Posterior vena cava (tissue), 2 donors: ENCODE measurements at regions not wholly inside any gene's neighbourhood (a gene's known extent, or its start where the extent isn't known, plus 50 kb on each side); places are given as distances from the start of the nearest gene placed in this dataset.
"Not testable (repeated sequence)": the region's sequence is repeated elsewhere in the genome, so short reads cannot be mapped to it uniquely, and the experiment has no call there.

Source experiments
- DNase-seq: peaks from one replicate; pipeline ENCODE4 v3.0.0-alpha.2; 2020; ENCODE audit warnings: low spot score
- intact Hi-C, 2 donors: fragments of 100-400 bp; cut with DNase I; formaldehyde crosslinking; loops; one replicate each; pipeline versions ENCODE4 v1.14.1 to v1.14.2; 2022 to 2023
- donor health status: DM: yes; HTN: yes; CAD: no.
- donor health status: DM: yes; HTN: yes; CAD: no.

GRCh38 chr13:70755456-70755855 lies 647.2 kb upstream of the KLHL1 start:
- intact Hi-C loops, result no loop called here
- no peak for DNase-seq

DNA sequence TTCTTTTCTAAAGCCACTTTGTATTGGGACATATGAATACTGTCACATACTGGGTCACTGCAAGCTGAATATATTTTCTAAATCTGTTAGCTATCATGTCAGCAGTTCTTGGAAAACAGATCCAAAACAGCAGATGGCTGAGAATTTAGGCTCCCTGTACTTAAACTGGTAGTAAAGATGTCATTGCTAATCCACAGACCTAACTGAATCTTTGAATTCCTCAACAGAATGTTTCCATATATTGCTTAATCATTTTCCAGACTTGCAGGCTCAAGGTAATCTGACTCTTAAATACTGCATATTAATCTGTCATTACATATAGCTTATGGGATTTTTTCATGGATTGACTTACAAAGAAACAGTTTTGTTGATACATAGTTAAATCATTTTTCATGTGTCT lies 639.0 kb upstream of the KLHL1 start:
- intact Hi-C loops, result no loop called here
- no peak for DNase-seq

DNA sequence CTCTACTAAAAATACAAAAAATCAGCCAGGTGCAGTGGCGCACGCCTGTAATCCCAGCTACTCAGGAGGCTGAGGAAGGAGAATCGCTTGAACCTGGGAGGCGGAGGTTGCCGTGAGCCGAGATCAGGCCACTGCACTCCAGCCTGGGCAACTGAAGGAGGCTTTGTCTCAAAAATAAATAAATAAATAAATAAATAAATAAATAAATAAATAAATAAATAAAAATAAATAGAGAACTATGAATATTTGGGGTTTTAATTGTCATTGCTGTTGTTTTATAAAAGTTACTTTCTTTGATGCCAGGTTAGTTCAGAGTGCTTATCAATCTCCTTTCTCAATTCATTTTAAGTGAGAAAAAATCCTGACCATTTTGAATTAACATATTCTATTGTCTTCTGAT lies 638.2 kb upstream of the KLHL1 start:
- DNase-seq, intact Hi-C loops: not testable (repeated sequence)

DNA sequence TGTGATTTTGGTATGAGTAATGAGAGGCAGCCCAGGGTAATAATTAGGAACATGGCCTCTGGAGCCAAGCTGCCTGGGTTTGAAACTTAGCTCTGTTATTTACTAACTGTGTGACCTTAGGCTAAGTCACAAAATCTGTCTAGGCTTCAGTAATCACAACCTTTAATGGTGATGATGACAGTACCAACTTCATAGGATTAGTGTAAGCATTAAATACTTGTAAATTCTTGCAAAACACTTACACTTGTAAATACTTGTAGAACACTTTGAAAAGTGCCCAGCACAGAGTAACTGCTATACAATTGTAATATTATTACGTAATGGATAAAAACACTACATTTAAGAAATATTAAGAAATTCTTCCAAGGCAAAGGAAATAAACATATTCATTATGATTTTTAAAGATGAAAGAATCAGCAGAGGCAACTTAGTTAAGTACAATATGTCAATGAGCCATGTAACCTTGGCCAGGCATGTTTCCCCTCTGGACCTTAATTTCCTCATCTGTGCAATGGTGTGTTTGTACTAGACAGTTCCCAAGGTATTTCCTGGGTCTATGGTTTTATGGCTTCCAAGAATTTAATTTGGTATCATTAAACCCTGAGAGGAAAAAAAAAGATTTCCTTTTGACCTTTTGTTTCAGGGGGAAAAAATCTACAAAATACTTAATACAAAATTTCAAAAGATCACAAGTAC lies 628.5 kb upstream of the KLHL1 start:
- intact Hi-C loops, result no loop called here
- no peak for DNase-seq

GRCh38 chr13:70732611-70733010 lies 624.4 kb upstream of the KLHL1 start:
- intact Hi-C loops, result no loop called here
- DNase-seq, result no peak

DNA sequence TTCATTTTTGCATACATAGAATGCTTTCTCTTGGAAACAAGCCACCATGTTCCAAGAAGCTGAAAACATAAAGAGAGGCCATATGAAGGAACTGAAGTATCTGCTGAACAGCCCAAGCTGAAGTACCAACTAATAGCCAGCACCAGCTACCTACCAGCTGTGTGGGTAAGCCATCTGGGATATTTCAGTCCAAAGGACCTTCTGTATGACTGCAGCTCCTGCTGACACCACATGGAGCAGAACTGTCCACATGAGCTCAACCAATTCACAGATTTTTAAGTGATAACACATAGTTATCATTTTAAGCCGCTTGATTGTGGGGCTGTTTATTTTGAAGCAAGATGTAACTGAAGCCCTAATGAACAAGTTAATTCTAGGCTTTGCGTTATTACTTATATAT lies 621.1 kb upstream of the KLHL1 start:
- intact Hi-C loops, result no loop called here
- DNase-seq, result no peak

- no peak for DNase-seq
- intact Hi-C loops, result no loop called here
These were observed 615.5 kb upstream of the KLHL1 start for GRCh38 chr13:70723732-70724131.

DNA sequence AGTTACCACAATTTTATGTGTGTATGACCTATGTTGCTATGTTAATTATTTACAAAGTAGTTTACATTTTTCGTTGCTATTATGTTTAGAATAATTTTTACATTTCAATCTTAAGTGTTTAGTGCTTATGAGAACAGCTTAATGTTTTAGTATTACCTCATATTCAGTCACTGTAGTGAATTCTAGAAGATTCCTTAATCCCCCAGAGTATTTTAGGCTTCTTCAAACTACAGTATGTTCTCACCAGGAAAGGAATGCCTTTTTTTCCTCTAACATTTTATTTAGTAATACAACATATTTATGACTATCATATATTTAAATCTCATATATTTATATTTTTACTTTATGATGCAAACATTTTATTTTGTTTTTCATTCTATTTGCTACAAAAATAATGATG lies 612.1 kb upstream of the KLHL1 start:
- intact Hi-C loops, result no loop called here

GRCh38 chr13:70714993-70715392 lies 606.7 kb upstream of the KLHL1 start:
- intact Hi-C loops, result no loop called here

More for the DNA sequence above, 612.1 kb upstream of the KLHL1 start:
- DNase-seq, result no peak

DNA sequence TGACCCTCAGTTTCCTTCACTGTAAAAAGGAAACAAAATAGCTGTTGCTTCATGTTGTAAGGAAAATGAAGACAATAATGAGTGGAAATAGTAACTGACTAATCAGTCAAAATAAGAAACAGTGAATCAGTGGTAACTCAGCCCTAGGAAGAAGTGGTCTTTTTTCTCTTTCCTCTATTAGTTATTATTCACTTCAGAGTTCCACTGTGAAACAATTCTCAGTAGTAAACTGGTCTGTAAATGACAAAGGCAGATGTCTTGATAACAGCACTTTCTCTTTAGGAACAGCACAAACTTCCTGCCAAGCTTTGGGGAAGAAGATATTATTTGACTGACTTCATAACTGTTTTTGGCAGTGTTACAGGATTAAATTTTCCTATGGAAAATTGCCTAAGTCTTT lies 600.5 kb upstream of the KLHL1 start:
- intact Hi-C loops, result no loop called here
- DNase-seq, result no peak

More at GRCh38 chr13:70714993-70715392, 606.7 kb upstream of the KLHL1 start:
- no peak for DNase-seq

DNA sequence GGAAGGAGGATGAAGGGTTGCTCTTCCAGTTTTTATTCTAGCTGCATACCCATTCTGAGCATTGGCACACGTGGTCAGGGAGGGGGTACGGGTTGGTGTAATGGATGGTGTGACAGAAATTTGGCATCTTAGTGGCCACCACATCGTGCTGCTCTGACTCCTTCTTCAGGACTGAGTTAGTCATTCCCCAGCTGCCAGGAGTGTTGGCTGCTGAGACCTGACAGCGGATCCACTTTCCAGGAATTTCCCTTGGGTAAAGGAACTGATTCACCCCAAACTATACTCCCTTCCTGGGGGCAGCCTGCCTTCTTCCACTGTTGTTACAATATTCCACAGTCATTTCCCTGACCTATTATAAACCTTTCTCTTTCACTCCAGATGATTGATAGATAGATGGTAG lies 595.5 kb upstream of the KLHL1 start:
- intact Hi-C loops, result no loop called here
- DNase-seq, result no peak

DNA sequence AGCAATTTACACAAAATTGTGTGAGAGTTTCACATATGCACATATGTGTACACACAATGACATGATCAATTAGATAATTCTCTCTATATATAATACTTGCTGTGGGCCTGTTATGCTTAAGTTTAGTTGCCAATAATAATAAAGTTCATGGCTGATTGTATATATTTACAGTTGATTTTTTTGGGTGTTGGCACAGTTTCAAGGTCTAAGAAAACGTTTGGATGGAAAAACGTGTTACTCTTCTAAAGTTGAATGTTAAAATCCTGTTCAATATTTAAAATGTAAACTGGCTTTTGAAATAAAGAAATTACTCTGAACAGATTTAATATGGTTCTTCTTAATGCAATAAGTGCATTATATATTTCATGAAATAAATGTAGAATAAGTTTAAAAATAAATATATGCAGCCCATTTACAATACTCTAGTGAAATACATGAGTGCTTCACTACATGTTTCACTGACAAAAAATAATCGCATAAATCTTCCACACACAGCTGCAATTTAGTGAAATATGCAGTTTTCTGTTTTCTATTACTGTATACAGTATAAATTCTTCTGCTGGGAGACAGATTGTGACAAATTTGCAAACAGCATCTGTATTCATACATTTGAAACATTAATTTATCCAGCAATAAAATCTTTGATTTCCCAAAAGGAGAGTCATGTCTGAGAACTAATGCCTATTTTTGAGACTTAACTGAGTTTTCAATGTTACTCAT lies 586.9 kb upstream of the KLHL1 start:
- intact Hi-C loops, result no loop called here
- no peak for DNase-seq

GRCh38 chr13:70668983-70669382 lies 560.7 kb upstream of the KLHL1 start:
- intact Hi-C loops, result no loop called here
- no peak for DNase-seq

DNA sequence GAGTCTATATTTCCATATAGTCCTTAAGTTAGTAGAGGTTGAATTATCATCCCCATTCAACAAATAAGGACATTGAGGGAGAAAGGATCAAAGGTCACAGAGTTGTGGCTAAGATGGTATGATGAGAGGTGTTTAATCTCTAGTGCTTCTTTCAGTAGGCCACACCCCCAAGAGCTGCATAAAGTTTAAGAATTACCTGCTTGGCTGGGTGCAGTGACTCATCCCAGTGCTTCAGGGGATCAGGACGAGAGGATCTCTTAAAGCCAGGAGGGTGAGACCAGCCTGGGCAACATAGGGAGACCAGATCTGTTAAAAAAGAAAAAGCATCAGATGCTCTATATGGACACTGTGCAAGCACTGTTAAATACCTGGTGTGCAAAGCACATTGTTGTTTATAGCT lies 560.0 kb upstream of the KLHL1 start:
- DNase-seq, result no peak
- intact Hi-C loops, result no loop called here

DNA sequence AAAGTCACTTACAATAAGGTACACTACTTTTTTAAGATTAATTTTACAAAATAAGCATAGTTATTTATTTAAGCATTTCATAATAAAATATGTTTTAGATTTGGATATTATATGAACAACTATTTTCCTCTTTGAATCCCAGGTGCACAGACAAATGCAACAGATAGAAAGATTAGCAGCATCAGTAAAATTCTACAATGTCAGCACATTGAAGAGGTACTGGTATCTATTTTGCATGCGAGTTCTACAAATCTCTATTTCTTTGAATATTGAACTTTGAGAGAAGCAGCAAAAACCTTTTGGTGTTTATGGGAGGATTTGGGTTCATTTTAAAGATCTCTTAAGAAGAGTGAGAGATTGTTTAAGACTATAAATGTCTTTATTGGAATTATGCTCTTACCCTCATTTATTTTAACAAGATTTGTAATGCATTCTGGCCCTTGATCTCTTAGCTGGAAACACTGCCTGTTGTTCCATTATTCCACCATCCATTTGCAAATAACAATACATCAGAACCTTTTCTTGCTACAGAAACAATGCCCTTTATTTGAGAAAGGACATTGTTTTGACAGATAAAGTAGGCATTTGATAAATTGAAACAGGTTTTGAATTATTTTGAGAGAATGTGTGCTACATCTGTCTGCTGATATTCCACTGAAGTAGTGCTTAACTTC lies 558.8 kb upstream of the KLHL1 start:
- no peak for DNase-seq
- intact Hi-C loops, result no loop called here

- no peak for DNase-seq
- intact Hi-C loops, result no loop called here
These were observed 554.1 kb upstream of the KLHL1 start for GRCh38 chr13:70662231-70662940.

- no peak for DNase-seq
- intact Hi-C loops, result no loop called here
These were observed 535.8 kb upstream of the KLHL1 start for GRCh38 chr13:70644052-70644451.

GRCh38 chr13:70634893-70635292 lies 526.6 kb upstream of the KLHL1 start:
- intact Hi-C loops, result no loop called here
- DNase-seq, result no peak

- intact Hi-C loops, result no loop called here
- DNase-seq, result no peak
These were observed 522.0 kb upstream of the KLHL1 start for GRCh38 chr13:70630247-70630646.

DNA sequence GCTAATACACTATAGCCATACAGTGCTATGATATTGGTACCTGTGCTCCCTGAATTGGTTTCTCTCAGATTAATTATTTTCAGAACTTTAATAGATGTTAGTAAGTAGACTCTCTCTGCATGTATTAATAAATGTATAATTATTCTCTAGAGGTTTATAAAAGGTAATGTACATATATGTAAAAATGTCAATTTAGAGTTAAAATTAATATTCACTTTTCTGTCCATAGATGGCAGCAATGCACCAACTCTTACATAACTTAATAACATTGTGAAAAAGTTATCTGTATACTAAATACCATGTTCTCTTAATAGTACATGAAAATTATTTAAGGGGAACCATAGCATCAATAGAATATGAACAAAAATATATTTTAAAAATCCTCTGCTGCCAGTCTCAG lies 515.0 kb upstream of the KLHL1 start:
- intact Hi-C loops, result no loop called here
- no peak for DNase-seq
